ENCODE measurements at regions not wholly inside any gene's neighbourhood (a gene's known extent, or its start where the extent isn't known, plus 50 kb on each side); places are given as distances from the start of the nearest gene placed in this dataset.

DNA sequence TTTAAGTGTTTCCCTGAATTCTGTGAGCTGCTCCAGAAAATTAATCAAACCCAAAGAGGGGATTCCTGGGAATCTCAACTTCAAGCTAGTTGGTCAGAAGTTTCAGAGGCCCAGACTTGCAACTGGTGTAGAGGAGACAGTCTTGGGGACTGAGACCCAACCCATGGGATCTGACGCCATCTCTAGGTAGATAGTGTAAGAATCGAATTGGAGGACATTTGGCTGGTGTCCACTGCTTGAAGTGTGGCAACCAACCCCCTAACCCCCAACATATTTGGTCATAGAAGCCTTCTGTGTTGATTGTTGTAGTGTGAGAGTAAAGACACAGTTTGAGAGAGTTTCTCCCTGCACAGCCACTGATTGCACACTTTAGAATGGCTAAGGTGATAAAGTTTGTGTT lies 103.5 kb upstream of the CARMIL1 start:
- intact Hi-C loops (cut with micrococcal nuclease): no loop called here
- Histone ChIP-seq H3K14ac (replicated peaks; ENCODE audit: low read depth, low read length) (peak overlapping the region; percentile 40), H3K23ac (ENCODE audit: low read depth, low read length) (no peak overlapping the region), H4K91ac (ENCODE audit: insufficient read depth, low read depth, low read length) (peak overlapping the region; percentile 82), H3K27me3 (ENCODE audit: control insufficient read depth, insufficient read depth, low read length) (no peaks in the 10 kb centered on the region), H4K20me1 (ENCODE audit: insufficient read depth, low read length) (no peaks in the 10 kb centered on the region), H4K8ac (ENCODE audit: low read depth in 2 of 2, low read length in 2 of 2) (peak overlapping the region; percentile 7 to 60; a peak in 2 of 4 replicates), H3K27ac (ENCODE audit: insufficient read depth, low read length) (peak overlapping the region; percentile 33; the same call in 1 of the 2 replicates), H3K9me3 (ENCODE audit: control insufficient read depth, insufficient read depth, low read length) (0 out of 2 replicates have a peak, but pooled peaks cover 2% of the 10 kb centered on the region), H2BK120ac (ENCODE audit: low read depth, low read length) (peak overlapping the region; percentile 83; the same call in 1 of the 2 replicates), H2AK5ac (ENCODE audit: low read depth, low read length) (peak overlapping the region; percentile 91), H3K79me1 (ENCODE audit: low read depth in 1 of 2, low read length in 2 of 2) (no peaks in the 10 kb centered on the region; a peak in 1 of 4 replicates), H3K4me1 (ENCODE audit: control insufficient read depth, insufficient read depth, low read length) (peaks cover 16% of the 10 kb centered on the region), H3K4me3 (ENCODE audit: insufficient read depth, low read depth, low read length) (no peak overlapping the region), H4K5ac (ENCODE audit: low read depth, low read length) (peak overlapping the region; percentile 34; the same call in 1 of the 2 replicates), H3K18ac (ENCODE audit: low read depth, low read length) (peak overlapping the region; percentile 50), H2AK9ac (replicated peaks; ENCODE audit: low read depth, low read length, poor library complexity) (no peak overlapping the region), H2AFZ (replicated peaks; ENCODE audit: low read length, poor library complexity) (no peak overlapping the region), H2BK5ac (ENCODE audit: low read depth, low read length, poor library complexity, severe bottlenecking) (peak overlapping the region; percentile 34), H2BK20ac (ENCODE audit: low read depth, low read length) (peak overlapping the region; percentile 69; the same call in 1 of the 2 replicates), H3K9ac (ENCODE audit: low read depth, low read length) (no peak overlapping the region), H3K4me2 (ENCODE audit: low read depth, low read length) (no peak overlapping the region), H2BK15ac (ENCODE audit: low read depth, low read length) (peak overlapping the region; percentile 96; the same call in 2 of the 3 replicates), H3K9me1 (ENCODE audit: insufficient read depth, low read length) (peaks cover 6% of the 10 kb centered on the region; the same call in 1 of the 2 replicates), H3K4ac (ENCODE audit: low read depth, low read length) (peak overlapping the region; percentile 71), H3K56ac (ENCODE audit: extremely low read depth, insufficient read depth, low read length) (peak overlapping the region; percentile 6; the same call in 1 of the 2 replicates), H3K36me3 (ENCODE audit: control insufficient read depth, insufficient read depth, low read length) (no peaks in the 10 kb centered on the region)
- CTCF ChIA-PET: no interaction called here
- DNase-seq (no peak), ATAC-seq (ENCODE audit: low read depth) (no peak)
- POLR2A ChIA-PET (ENCODE audit: unreplicated experiment): no interaction called here
- dilution Hi-C loops (cut with HindIII; ENCODE audit: low sequenced_read_pairs, unreplicated experiment): no loop called here
- TF ChIP-seq MAFK (IDR thresholded peaks at IDR 0.05; ENCODE audit: low read depth, low read length) (no peak), RFX5 (IDR thresholded peaks at IDR 0.05; ENCODE audit: low read depth, low read length) (no peak), FOS (IDR thresholded peaks at IDR 0.05; ENCODE audit: low read depth, low read length) (no peak), RAD21 (IDR thresholded peaks at IDR 0.05; ENCODE audit: low read length) (no peak), MAZ (IDR thresholded peaks at IDR 0.05; ENCODE audit: borderline replicate concordance, low read depth, low read length) (no peak), POLR2A (IDR thresholded peaks at IDR 0.05; ENCODE audit: low read depth, low read length) (no peak), MXI1 (IDR thresholded peaks at IDR 0.05; ENCODE audit: borderline replicate concordance, low read depth, low read length) (no peak), CHD1 (IDR thresholded peaks at IDR 0.05; ENCODE audit: low read depth, low read length) (no peak), RCOR1 (IDR thresholded peaks at IDR 0.05; ENCODE audit: insufficient replicate concordance, low read length) (no peak), BHLHE40 (IDR thresholded peaks at IDR 0.05; ENCODE audit: low read depth, low read length) (no peak), NFE2L2 (IDR thresholded peaks at IDR 0.05; ENCODE audit: low read depth, low read length) (no peak), CEBPB (IDR thresholded peaks at IDR 0.05; ENCODE audit: low read depth, low read length) (no peak), SMC3 (IDR thresholded peaks at IDR 0.05; ENCODE audit: low read depth, low read length) (no peak)
- TF ChIP-seq, protein P1, sequence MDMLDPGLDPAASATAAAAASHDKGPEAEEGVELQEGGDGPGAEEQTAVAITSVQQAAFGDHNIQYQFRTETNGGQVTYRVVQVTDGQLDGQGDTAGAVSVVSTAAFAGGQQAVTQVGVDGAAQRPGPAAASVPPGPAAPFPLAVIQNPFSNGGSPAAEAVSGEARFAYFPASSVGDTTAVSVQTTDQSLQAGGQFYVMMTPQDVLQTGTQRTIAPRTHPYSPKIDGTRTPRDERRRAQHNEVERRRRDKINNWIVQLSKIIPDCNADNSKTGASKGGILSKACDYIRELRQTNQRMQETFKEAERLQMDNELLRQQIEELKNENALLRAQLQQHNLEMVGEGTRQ (IDR thresholded peaks at IDR 0.05; ENCODE audit: low read depth, low read length): no peak
- TF ChIP-seq, protein P2, sequence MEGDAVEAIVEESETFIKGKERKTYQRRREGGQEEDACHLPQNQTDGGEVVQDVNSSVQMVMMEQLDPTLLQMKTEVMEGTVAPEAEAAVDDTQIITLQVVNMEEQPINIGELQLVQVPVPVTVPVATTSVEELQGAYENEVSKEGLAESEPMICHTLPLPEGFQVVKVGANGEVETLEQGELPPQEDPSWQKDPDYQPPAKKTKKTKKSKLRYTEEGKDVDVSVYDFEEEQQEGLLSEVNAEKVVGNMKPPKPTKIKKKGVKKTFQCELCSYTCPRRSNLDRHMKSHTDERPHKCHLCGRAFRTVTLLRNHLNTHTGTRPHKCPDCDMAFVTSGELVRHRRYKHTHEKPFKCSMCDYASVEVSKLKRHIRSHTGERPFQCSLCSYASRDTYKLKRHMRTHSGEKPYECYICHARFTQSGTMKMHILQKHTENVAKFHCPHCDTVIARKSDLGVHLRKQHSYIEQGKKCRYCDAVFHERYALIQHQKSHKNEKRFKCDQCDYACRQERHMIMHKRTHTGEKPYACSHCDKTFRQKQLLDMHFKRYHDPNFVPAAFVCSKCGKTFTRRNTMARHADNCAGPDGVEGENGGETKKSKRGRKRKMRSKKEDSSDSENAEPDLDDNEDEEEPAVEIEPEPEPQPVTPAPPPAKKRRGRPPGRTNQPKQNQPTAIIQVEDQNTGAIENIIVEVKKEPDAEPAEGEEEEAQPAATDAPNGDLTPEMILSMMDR (conservative IDR thresholded peaks at IDR 0.05; ENCODE audit: low read depth, low read length): no peak
- TF ChIP-seq, protein P3, sequence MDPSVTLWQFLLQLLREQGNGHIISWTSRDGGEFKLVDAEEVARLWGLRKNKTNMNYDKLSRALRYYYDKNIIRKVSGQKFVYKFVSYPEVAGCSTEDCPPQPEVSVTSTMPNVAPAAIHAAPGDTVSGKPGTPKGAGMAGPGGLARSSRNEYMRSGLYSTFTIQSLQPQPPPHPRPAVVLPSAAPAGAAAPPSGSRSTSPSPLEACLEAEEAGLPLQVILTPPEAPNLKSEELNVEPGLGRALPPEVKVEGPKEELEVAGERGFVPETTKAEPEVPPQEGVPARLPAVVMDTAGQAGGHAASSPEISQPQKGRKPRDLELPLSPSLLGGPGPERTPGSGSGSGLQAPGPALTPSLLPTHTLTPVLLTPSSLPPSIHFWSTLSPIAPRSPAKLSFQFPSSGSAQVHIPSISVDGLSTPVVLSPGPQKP (IDR thresholded peaks at IDR 0.05; ENCODE audit: borderline replicate concordance, low read depth, low read length): no peak
- in situ Hi-C loops (cut with MboI; ENCODE audit: low sequenced_read_pairs): no loop called here
- no CpG with 5 or more reads among the region's 2 CpGs for WGBS, 2 experiments (ENCODE audit: extremely low coverage in 2 of 2, insufficient read length in 1 of 2)
- no TSS peak for BruUV-seq (replicated peaks)

Data from IMR-90 (cell line).